ENCODE measurements at regions not wholly inside any gene's neighbourhood (a gene's known extent, or its start where the extent isn't known, plus 50 kb on each side); places are given as distances from the start of the nearest gene placed in this dataset.

GRCh38 chr2:152861349-152861942 is 143.0 kb downstream of the ARL6IP6 start:
- peak; percentile 16 for DNase-seq

- no peak for DNase-seq
Measured at GRCh38 chr2:152858594-152859265, 140.3 kb downstream of the ARL6IP6 start.

GRCh38 chr2:152846697-152847470 is 128.5 kb downstream of the ARL6IP6 start:
- no peak for DNase-seq

- no peak for DNase-seq
Measured at GRCh38 chr2:152835674-152836073, 117.3 kb downstream of the ARL6IP6 start.

- DNase-seq, result no peak
Measured at GRCh38 chr2:152827944-152828343, 109.5 kb downstream of the ARL6IP6 start.

GRCh38 chr2:152826581-152827279 is 108.3 kb downstream of the ARL6IP6 start:
- DNase-seq, result no peak

- no peak for DNase-seq
Measured at GRCh38 chr2:152825834-152826233, 107.4 kb downstream of the ARL6IP6 start.

GRCh38 chr2:152823905-152824304 is 105.5 kb downstream of the ARL6IP6 start:
- no peak for DNase-seq

GRCh38 chr2:152822676-152823075 is 104.3 kb downstream of the ARL6IP6 start:
- DNase-seq, result no peak

GRCh38 chr2:152820048-152820447 is 101.6 kb downstream of the ARL6IP6 start:
- DNase-seq, result no peak

GRCh38 chr2:152815634-152816257 is 97.3 kb downstream of the ARL6IP6 start:
- no peak for DNase-seq

- no peak for DNase-seq
Measured at GRCh38 chr2:152814475-152815030, 96.1 kb downstream of the ARL6IP6 start.

- no peak for DNase-seq
Measured at GRCh38 chr2:152813351-152813750, 94.9 kb downstream of the ARL6IP6 start.

All from stimulated activated CD4-positive, alpha-beta T cell treated with anti-CD3 and anti-CD28 coated beads, Interleukin-2, amount 100 ng/mL, for 48 hours (primary cell).